ENCODE measurements at regions not wholly inside any gene's neighbourhood (a gene's known extent, or its start where the extent isn't known, plus 50 kb on each side); places are given as distances from the start of the nearest gene placed in this dataset.

- Histone ChIP-seq H4K20me1 (ENCODE audit: insufficient read depth, low read length) (no peaks in the 10 kb centered on the region), H3K4me1 (ENCODE audit: control insufficient read depth in 1 of 2, insufficient read depth in 2 of 2, low read length in 2 of 2) (no peaks in the 10 kb centered on the region), H3K4me3 (replicated peaks in 1 of 3; ENCODE audit: low read depth in 2 of 3, low read length in 3 of 3) (no peak overlapping the region), H3K79me2 (ENCODE audit: insufficient read depth, low read length) (no peaks in the 10 kb centered on the region), H3K27me3 (ENCODE audit: control insufficient read depth in 2 of 2, insufficient read depth in 2 of 2, low read length in 2 of 2) (no peaks in the 10 kb centered on the region), H2AFZ (ENCODE audit: insufficient read depth, low read depth, low read length, poor library complexity, severe bottlenecking) (no peak overlapping the region), H3K4me2 (replicated peaks; ENCODE audit: extremely low read depth, low read length, poor library complexity, severe bottlenecking) (no peak overlapping the region), H3K9ac (ENCODE audit: insufficient read depth, low read length, poor library complexity, severe bottlenecking) (no peak overlapping the region), H3K27ac (ENCODE audit: low read depth in 1 of 2, low read length in 2 of 2) (no peak overlapping the region), H3K36me3 (replicated peaks in 1 of 2; ENCODE audit: control insufficient read depth in 1 of 2, insufficient read depth in 2 of 2, low read length in 2 of 2) (no peaks in the 10 kb centered on the region), H3K9me3 (replicated peaks in 1 of 2; ENCODE audit: control insufficient read depth in 1 of 2, insufficient read depth in 1 of 2, low read length in 2 of 2) (peaks cover 12 to 14% of the 10 kb centered on the region in 2 donors)
- DNase-seq = no peak
- intact Hi-C loops (cut with micrococcal nuclease) = no loop called here
- Mint-ChIP-seq H3K27me3 (ENCODE audit: low read depth in 3 of 3) (no peaks in the 10 kb centered on the region), H3K4me3 (no peak overlapping the region), H3K27ac (no peak overlapping the region), H3K4me1 (no peaks in the 10 kb centered on the region), H3K36me3 (no peaks in the 10 kb centered on the region), H3K9me3 (peaks cover 0 to 25% (median 7%) of the 10 kb centered on the region in 7 donors)
- TF ChIP-seq CTCF (IDR thresholded peaks at IDR 0.05) = no peak
- no CpG with 5 or more reads among the region's 1 CpG for WGBS (ENCODE audit: insufficient coverage)
Observed at GRCh38 chr11:91955206-91955605, 269.4 kb upstream of the FAT3 start.

- no peaks in the 10 kb centered on the region for H3K79me2 ChIP-seq (ENCODE audit: insufficient read depth, low read length)
- H4K20me1 ChIP-seq (ENCODE audit: insufficient read depth, low read length) = no peaks in the 10 kb centered on the region
- H3K4me2 ChIP-seq (replicated peaks; ENCODE audit: extremely low read depth, low read length, poor library complexity, severe bottlenecking) = no peak overlapping the region
- no peak for TF ChIP-seq CTCF (IDR thresholded peaks at IDR 0.05)
- DNase-seq = no peak
- H3K36me3 ChIP-seq (replicated peaks in 1 of 2; ENCODE audit: control insufficient read depth in 1 of 2, insufficient read depth in 2 of 2, low read length in 2 of 2) = no peaks in the 10 kb centered on the region
- Mint-ChIP-seq H3K9me3 (peaks cover 0 to 18% (median 2%) of the 10 kb centered on the region in 7 donors), H3K36me3 (no peaks in the 10 kb centered on the region), H3K4me3 (no peak overlapping the region), H3K4me1 (no peaks in the 10 kb centered on the region), H3K27me3 (ENCODE audit: low read depth in 3 of 3) (no peaks in the 10 kb centered on the region), H3K27ac (no peak overlapping the region)
- H3K9ac ChIP-seq (ENCODE audit: insufficient read depth, low read length, poor library complexity, severe bottlenecking) = no peak overlapping the region
- H3K4me3 ChIP-seq (replicated peaks in 1 of 3; ENCODE audit: low read depth in 2 of 3, low read length in 3 of 3) = no peak overlapping the region
- no peaks in the 10 kb centered on the region for H3K9me3 ChIP-seq (replicated peaks in 1 of 2; ENCODE audit: control insufficient read depth in 1 of 2, insufficient read depth in 1 of 2, low read length in 2 of 2)
- intact Hi-C loops (cut with micrococcal nuclease) = no loop called here
- no peak overlapping the region for H2AFZ ChIP-seq (ENCODE audit: insufficient read depth, low read depth, low read length, poor library complexity, severe bottlenecking)
- 83% methylated on average over 2 of the region's 5 CpGs for WGBS (ENCODE audit: insufficient coverage)
- H3K27ac ChIP-seq (ENCODE audit: low read depth in 1 of 2, low read length in 2 of 2) = no peak overlapping the region
- no peaks in the 10 kb centered on the region for H3K4me1 ChIP-seq (ENCODE audit: control insufficient read depth in 1 of 2, insufficient read depth in 2 of 2, low read length in 2 of 2)
- no peaks in the 10 kb centered on the region for H3K27me3 ChIP-seq (ENCODE audit: control insufficient read depth in 2 of 2, insufficient read depth in 2 of 2, low read length in 2 of 2)
Observed at GRCh38 chr11:91952056-91952455, 272.6 kb upstream of the FAT3 start.

Measured in CD14-positive monocyte (primary cell).